Esophagus mucosa (tissue), 1 donor: ENCODE measurements at regions not wholly inside any gene's neighbourhood (a gene's known extent, or its start where the extent isn't known, plus 50 kb on each side); places are given as distances from the start of the nearest gene placed in this dataset.

Experiments
- ATAC-seq: fragments of 200-7000 bp; cut with Tn5 transposase; one replicate; pipeline ENCODE4 v1.9.1; 2020
- donor health status: DM: yes; HTN: yes; CAD: no.

GRCh38 chr11:11755871-11756270, 85.9 kb upstream of the USP47 start:
- no peak for ATAC-seq

GRCh38 chr11:11752679-11753078, 89.1 kb upstream of the USP47 start:
- no peak for ATAC-seq

DNA sequence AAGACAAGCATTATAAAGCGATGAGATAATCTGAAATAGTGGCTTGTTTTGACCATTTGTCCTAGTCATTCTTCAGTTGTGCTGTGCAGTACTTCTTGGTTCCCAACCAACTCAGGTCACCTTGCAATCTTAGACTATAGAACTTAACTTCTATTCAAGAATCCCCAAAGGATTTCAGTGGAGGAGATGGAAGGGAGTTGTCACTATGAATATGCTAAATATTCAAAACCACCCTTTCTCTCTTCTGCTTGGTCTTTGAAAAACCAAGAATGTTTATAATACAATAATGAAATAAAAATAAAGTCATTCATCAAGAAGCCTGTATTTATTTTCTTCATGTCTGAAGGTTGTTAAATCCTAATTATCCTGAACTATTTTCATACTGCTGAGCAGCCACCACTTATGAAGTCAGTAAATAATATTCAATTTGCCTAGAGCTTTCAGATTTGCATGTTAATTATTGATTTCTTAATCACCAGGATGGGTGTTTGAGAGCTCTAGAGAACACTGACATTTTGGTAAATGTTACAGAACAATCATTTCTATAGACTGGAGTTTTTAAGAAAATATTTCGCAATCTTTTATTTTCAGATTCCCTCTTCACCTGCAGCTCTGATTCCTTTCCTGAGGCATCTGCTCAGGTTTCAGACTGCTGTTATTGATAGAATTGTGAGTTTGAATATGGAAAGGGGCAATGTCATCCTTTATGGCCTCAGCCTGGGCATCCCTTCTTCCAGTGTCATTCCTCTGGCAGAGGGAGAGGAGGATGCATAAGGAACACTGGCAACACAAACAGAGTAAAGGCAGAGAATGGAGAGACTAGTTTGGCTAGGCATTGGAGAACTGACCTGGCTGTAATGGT, 91.5 kb upstream of the USP47 start:
- ATAC-seq: no peak

DNA sequence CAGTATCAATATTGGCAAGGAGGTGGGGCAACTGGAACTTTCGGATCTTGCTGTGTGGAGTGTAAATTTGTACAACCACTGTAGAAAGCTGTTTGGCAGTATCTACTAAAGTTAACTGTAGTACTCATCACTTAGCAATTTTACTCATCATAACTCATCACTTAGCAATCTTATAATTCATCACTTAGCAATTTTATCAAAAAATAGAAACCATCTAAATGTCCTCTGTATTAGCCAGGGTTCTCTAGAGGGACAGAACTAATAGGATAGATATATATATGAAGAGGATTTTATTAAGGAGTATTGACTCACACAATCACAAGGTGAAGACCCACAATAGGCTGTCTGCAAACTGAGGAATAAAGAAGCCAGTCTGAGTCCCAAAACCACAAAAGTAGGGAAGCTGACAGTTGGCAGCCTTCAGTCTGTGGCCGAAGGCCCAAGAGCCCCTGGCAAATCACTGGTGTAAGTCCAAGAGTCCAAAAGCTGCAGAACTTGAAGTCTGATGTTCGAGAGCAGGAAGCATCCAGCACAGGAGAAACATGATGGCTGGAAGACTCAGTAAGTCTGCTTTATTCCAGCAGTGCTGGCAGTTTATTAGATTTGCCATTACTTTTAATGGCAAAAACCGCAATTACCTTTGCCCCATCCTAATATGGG, 92.9 kb upstream of the USP47 start:
- ATAC-seq: no peak

GRCh38 chr11:11747570-11747969, 94.2 kb upstream of the USP47 start:
- ATAC-seq: no peak

- no peak for ATAC-seq
Measured at GRCh38 chr11:11746449-11746848, 95.3 kb upstream of the USP47 start.

- ATAC-seq: no peak
Measured at GRCh38 chr11:11743216-11743615, 98.6 kb upstream of the USP47 start.

GRCh38 chr11:11742486-11742885, 99.3 kb upstream of the USP47 start:
- ATAC-seq: no peak

GRCh38 chr11:11740836-11741235, 100.9 kb upstream of the USP47 start:
- no peak for ATAC-seq

GRCh38 chr11:11740073-11740702, 101.6 kb upstream of the USP47 start:
- peak; percentile 68 for ATAC-seq

GRCh38 chr11:11738370-11738769, 103.4 kb upstream of the USP47 start:
- no peak for ATAC-seq

GRCh38 chr11:11735586-11735985, 106.2 kb upstream of the USP47 start:
- no peak for ATAC-seq

- no peak for ATAC-seq
Measured at GRCh38 chr11:11733246-11733747, 108.5 kb upstream of the USP47 start.

DNA sequence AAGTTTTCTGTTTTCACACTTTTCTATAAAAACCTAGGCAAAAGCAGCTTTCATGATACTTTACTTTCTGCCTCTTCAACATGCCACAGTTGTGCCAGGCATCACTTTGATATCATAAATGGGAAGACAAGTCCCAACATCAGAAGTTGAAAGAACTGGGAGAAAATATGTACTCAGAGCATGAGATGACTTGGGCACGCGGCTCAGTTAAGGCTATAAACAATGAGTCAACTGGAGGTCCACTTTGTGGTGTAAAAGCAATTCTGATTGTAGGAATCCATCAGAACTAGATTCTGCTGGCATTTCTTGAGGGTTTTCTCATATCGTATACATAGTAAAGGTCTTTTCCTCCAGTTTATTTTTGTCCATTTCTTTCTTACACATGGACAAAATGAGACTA, 109.7 kb upstream of the USP47 start:
- ATAC-seq: no peak

- ATAC-seq: peak; percentile 91
Measured at GRCh38 chr11:11731311-11732083, 109.7 kb upstream of the GALNT18 start.

GRCh38 chr11:11728386-11728785, 106.6 kb upstream of the GALNT18 start:
- ATAC-seq: no peak

DNA sequence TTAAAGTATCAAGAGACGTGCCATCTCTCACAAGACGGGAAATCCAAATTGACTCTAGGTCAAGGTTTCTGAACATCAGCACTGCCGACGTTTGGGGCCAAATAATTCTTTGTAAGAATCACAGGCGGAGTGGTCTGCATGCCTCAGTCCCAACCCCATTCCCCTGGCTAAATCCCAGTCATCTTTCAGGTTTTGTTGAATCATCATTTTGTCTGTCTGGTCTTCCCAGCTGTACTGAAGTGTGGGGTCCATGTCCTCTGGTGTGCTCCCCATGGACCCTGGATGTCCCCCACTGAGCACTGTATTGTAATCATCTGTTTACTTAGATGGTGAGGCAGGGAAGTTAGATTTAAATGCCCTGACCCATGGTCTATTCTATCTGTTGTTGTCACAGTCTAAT, 103.6 kb upstream of the GALNT18 start:
- ATAC-seq: no peak

DNA sequence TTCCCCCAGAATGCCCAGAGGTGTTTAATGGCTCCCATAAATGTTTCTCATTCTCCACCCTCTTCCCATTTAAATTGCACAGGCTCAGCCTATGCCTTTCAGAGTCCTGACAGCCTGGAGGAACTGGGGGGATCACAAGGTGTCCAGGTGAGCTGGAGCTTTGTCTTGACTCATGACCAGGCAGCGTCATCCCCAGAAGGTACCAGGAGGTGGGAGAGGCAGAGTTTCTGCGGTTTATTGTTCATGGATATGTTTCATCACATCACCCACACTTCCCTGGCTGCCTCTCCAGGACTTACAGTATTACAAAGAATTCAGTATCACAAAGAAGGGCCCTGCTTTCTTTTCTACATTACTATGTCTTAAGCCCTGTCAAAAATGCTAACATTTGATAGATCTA, 103.2 kb upstream of the GALNT18 start:
- peak; percentile 67 for ATAC-seq

DNA sequence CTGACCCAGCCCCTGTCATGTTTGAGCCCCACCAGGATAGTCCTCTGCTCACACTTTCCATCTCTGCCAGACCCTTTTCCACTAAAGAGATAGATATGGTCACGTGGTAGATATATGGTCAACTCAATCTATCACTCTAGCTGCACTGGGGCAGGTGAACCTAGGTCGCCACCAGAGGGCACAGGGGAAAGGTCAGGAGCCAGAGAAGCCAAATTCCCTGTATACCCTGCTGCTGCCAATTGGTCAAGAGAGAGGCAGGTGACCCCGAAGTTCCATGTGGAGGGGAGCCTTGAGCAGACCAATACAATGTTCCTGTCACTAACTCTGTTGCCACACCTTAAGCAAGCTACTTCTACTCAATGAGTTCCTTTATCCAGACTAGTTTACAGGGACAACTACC, 101.1 kb upstream of the GALNT18 start:
- no peak for ATAC-seq

- ATAC-seq: no peak
Measured at GRCh38 chr11:11722246-11722645, 100.4 kb upstream of the GALNT18 start.

GRCh38 chr11:11718511-11718910, 96.7 kb upstream of the GALNT18 start:
- no peak for ATAC-seq

DNA sequence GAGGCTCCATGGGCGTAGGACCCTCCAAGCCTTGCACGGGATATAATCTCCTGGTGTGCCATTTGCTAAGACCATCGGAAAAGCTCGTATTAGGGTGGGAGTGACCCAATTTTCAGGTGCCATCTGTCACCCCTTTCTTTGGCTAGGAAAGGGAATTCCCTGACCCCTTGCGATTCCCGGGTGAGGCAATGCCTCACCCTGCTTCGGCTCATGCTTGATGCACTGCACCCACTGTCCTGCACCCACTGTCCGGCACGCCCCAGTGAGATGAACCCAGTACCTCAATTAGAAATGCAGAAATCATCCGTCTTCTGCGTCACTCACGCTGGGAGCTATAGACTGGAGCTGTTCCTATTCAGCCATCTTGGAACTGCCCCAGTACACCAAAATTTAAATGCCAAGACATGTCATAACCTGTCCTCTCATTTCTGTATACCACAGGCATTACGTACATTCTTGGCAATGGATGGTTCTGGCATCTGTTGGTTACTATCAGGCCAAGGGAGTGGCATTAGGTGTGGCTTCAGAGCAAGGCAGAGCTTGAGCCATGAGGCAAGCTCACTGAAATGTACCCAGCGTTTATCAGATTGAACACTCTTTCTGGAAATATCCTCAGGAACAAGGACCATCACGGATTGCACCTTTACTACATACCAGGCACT, 95.4 kb upstream of the GALNT18 start:
- peak; percentile 100 for ATAC-seq
